ENCODE measurements at regions not wholly inside any gene's neighbourhood (a gene's known extent, or its start where the extent isn't known, plus 50 kb on each side); places are given as distances from the start of the nearest gene placed in this dataset.

DNA sequence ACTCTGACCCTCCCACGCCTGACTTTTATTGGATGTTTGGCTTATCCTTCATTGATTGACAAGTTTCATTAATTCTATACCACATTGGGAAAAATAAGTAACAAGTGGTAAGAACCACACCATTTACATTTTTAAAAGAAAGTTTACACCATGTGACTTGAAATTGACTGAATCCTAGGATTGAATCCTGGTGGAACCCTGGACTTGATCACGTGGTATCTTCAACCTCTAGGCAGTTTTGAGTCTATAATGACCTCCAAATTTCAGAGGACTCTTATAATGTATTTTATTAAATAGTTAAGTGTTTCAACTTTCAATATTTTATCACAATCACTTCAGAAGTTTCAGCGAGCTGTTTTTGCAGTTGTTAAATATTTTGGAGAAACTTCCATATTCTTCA is 172.0 kb downstream of the SLC6A15 start:
- no peak for DNase-seq

DNA sequence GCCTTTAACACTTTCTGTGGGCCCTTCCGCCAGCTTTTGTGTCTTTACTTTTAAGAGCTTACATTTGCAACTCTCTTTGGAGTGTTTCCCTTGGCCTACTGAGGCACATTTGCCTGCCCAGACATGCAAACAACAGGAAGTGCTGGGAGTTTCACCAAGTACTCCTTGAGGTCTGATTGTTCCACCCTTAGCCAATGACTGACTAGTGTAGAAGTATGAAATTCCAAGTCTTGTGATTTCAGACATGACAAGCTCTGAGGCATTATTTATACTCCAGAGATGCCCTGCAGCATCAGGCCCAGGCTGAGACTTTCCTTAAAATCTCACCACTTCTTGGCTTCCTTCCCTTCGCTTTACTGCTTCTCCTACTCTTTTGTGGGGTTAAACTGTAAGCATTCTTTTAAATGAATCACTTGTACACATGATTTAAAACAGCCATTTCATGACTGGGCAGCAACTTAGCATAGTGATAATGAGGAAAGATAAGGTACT is 174.1 kb downstream of the SLC6A15 start:
- no peak for DNase-seq

DNA sequence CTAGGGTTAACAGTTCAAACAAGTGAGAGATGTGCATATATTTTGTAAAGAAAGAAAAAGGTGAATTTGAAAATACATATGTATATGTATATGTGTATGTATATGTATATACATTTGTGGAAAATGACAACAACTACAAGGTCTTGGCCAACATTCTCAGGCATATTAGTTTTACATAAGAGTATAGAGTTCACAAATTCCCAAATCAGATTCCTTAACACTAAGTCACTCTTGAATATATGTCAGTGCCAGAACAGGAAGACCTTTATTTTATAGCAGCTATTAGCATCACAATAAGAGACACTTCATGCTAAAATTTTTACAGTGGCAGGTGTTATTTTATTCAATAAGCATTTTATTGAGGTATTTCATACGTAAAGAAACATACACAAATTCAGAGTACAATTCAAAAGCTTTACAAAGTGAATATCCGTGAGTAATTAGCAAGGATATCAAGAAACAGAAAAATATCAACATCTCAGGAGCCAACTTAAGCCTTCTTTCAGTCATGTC is 179.7 kb downstream of the SLC6A15 start:
- DNase-seq = no peak

DNA sequence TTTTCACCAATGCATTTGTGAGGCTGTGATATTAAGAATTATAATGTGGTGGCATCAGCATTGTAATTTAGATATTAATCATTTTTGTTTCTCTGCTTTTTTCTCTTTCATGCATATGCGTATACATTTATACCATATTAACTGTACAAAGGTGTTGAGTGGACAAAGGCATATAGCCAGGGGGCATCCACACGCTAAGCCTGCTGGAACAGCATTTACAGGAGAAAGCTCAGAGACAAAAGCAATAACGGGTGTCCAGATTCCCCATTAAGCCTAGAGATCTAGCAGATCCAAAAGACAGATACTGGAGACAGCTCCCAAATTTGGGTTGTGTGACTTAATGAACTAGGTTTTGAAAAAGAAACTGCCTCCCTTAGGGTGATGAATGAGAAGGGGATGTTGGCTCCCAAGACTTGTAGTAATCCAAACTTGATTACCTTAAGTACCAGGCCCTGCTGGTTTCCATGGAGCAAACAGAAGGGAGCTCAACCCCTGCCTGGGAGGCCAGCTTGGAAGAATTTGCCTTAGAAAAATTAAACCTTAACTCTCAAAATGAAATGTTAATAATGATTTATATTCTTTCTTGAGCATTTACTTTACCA is 181.9 kb downstream of the SLC6A15 start:
- no peak for DNase-seq

GRCh38 chr12:84727961-84728360 is 184.6 kb downstream of the SLC6A15 start:
- DNase-seq = peak; percentile 8

GRCh38 chr12:84726780-84727179 is 185.8 kb downstream of the SLC6A15 start:
- no peak for DNase-seq

- DNase-seq = no peak
Measured at GRCh38 chr12:84723988-84724387, 188.6 kb downstream of the SLC6A15 start.

DNA sequence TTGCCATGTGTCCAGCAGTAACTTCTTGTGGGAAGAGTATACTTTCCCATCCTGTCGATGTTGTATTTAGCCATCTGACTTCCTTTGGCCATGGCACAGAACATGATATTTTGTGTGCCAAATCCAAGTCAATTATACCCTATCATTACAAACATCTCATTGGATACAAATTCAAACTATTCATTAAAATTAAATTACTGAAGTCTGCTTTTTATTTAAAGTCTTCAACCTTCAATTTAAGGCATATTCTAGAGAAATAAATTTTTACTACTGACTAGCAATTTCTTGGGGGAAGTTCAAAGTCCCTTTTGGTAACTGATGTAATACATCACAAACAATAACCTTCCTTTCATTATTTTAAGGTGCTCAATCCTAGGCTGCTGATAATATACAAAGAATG is 192.6 kb downstream of the SLC6A15 start:
- no peak for DNase-seq

DNA sequence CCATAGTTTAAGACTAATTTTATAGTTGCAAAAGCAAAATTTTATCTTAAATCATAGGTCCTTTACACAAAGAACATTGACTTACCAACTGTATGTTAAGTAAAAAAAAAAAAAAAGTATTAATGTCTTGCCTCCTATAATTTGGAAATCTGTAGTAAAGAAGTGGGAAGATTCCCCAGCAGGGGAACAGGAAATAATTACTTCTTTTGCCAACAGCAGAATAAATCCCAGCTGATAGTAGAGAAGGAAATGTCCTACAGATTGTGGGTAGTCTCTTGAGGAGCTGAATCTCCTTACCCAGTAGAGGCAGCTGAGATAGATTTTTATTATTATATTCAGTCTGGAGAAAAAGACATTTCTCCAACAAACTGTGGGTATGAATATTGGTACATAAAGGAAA is 193.7 kb downstream of the SLC6A15 start:
- DNase-seq = no peak

- no peak for DNase-seq
Measured at GRCh38 chr12:84712747-84713146, 199.9 kb downstream of the SLC6A15 start.

DNA sequence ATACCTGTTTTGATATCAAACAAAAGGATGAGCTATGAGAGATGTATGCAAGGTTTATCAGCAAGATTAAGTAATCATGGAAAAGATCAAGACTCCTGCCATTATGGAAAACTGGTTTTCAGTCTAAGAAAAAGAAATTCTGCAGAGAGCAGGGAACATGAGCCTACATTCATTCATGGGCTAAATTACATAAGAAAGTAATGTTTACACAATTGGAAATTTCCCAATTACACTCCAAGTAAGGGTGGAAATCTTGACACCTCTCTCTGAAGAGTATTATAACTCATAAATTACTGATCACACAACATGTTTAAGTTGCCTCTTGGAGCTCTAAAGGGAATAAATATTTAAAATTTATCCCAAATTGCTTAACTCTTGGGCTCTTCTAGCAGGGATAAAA is 206.2 kb downstream of the SLC6A15 start:
- no peak for DNase-seq

- DNase-seq = peak; percentile 40
Measured at GRCh38 chr12:84704856-84705255, 207.7 kb downstream of the SLC6A15 start.

DNA sequence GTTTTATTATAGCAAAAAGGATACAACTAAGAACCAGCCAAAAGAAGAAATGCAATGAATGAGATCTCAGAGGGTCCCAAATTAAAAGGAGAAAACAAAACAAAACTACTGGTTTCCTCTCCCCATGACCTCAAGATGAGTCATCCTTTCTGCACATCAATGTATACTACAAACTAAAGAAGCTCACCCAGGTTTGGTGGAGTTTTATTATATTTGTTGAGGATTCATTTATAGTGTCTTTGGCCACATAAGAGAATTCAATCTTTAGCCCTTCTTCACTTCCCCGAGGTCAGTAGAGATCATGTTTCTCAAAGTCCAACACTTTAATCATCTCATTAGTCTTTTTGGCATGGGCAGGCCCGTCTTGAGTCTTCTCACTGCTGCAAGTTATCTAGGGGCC is 210.6 kb downstream of the SLC6A15 start:
- no peak for DNase-seq

DNA sequence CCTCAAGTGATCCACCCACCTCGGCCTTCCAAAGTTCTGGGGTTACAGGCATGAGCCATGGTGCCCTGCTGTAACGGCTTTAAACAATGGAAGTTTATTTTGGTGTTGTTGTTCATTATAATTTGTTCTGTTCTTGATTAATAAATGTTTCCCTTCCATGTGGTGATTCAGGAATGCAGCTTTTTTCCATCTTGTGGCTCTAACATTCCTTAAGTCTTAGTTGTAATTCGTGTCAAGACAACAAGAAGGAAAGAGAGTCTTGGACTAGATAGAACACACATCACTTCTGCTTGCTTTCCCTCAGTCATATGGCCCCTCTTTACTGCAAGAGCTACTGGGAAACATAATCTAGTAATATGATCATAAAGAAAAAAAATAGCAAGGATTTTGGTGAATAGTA is 211.6 kb downstream of the SLC6A15 start:
- no peak for DNase-seq

DNA sequence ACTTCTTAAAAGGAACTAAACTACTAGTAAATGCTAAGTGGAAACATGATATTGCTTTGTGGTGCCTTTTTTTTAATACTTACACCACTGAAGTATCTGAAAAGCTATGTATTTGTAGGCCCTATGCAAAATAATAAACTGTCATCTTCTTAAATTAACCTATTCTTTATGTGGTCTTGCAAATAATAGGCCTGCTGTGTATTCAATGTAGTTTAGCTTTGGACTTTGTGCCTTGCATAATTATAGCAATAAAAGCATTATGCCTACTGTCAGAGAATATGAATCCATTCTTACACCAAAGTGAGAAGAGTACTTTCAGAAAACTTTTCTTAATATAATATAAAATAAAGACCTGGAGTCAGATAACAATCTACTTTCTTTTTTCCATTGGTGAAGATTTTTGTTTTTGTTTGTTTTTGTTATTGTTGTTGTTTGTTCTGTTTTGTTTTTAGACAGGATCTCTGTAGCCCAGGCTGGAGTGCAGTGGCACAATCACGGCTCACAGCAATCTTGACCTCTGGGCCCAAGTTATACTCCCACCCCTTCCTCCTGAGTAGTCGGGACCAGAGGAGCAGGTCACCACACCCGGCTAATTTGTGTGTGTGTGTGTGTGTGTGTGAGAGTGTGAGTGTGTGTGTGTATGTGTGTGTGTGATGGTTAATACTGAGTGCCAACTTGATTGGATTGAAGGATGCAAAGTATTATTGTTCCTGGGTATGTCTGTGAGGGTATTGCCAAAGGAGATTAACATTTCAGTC is 213.8 kb downstream of the SLC6A15 start:
- no peak for DNase-seq

DNA sequence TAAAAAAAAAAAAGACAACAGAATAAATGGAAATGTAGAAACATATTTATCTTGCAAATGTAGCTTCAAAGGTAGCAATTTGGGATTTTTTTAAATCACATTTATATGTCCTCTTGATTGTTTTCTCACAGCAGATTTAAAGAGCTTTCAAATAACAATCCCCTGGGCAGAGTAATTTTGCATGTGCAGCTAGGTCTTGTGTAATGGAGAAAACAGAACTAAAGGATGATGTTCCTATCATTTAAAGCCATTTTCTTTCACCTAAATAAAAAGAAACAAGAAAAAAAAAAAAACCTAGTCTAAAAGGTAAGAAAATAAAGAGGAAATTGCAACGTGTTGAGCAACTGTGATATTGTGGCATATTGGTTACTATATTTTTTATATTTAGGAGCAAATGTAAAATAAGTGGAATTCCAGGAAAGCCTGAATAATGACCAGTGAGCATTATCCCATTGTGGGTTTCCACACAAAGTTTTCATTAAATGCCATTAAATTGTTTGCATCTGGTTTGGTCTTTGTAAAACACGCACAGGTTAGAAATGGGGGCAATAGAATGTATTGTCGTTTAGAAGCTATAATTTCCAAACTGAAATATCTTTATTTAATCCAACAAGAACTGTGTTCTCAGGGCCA is 215.6 kb downstream of the SLC6A15 start:
- DNase-seq = no peak

DNA sequence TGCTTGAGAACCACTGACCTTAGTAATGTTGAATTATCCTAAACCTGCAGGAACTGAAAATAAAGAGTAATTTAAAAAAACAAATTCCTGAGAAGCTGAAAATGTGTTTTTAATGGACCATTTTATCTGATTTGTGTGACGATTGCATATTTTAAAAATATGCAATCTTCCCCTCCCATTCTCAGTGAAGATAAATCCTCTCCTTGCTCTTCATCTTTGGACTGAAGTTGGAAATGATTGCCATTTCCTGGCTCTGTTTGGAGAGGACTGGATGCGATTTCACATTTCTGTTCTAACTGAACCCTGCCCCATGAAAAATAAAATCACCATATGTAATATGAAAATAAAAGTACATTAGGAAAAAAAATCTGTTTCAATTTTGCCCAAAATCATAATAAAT is 216.3 kb downstream of the SLC6A15 start:
- DNase-seq = no peak

DNA sequence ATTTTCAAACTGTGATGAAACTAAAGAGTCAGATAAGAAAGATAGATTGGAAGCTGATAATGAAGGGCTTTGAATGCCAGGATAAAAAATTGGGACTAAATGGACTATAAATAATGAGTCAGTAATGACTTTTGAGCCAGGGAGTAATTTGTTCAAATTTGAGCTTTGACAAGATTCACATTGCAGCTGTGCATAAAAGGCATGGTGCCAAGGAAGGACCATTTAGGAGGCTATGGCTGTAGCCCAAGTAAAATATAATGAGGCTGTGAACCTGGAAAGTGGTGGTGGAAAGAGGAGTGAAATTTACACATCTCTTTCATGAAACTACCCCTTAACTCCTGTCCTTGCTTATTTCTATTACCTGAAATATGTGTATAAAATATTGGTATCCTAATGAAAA is 218.5 kb downstream of the SLC6A15 start:
- no peak for DNase-seq

DNA sequence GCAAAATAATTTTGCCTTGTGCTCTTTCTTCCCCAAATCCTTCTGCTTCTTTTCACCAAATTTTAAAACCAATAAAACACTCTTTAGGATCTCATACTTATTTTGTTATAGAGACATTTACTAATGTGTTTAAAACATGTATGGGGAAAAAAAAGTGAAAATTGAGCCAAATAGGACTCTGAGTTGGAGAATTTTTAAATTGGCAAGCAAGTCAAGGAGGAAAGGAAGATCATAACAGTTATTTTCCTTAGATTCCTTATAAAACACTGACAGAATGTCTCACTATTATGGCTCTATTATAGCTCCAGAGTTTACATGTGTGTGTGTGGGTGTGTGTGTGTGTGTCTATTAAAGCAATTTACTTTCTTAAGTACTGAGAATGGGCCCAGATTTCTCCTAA is 220.5 kb downstream of the SLC6A15 start:
- no peak for DNase-seq

DNA sequence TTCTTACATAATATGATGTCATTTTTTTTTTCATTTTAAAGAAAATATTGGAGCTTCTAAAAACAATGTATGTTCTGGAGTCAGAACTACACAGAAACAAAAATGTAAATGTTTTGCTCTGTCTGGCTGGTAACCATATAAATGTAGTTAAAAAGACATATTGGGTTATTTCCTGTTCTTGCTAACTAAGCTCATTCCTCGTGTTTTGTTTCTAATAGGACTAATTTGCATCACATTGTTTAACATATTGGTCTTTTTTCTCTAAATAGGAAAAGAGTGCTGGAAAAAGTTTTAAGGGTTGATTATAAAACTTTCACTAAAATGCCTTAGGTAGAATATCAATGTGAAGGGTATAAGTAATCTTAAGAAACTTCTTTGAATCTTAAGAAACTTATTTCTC is 221.3 kb downstream of the SLC6A15 start:
- DNase-seq = no peak

- no peak for DNase-seq
Measured at GRCh38 chr12:84689638-84690037, 223.0 kb downstream of the SLC6A15 start.

GRCh38 chr12:84685379-84685778 is 227.2 kb downstream of the SLC6A15 start:
- DNase-seq = no peak

DNA sequence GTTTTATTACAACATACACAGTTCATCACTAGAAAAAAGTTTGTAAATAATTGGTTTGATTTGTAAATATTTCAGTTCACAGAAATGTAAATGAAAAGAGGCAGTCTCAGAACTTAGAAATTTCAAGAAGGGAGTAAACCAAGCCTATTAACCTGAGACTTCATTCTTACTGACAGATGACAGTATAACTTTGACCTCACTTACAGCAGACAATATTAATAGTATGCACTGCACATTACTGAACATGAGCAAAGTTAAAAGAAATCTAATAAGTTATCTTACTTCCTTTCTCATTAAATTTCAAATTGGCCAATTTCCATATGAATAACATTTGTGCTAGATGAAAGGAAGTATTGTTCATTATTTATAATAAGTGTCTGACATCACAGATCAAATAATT is 235.8 kb downstream of the SLC6A15 start:
- no peak for DNase-seq

DNA sequence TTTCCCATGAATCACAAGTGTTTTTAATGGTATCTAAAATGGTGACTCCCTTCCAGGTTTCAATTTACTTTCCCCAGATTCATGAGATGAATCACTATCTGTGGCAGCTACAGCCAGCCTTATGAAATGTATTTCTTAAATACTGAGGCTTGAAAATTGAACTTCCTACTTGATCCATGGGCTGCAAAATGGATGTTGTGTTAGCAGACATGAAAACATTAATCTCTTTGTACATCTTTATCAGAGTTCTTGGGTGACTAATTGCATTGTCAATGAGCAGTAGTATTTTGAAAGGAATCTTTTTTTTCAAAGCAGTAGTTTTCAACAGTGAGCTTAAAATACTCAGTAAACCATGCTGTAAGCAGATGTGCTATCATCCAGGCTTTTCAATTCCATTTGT is 250.8 kb downstream of the SLC6A15 start:
- no peak for DNase-seq
